ENCODE measurements at regions not wholly inside any gene's neighbourhood (a gene's known extent, or its start where the extent isn't known, plus 50 kb on each side); places are given as distances from the start of the nearest gene placed in this dataset.
A peak's percentile ranks its signal among the peaks of the same experiment; 100 is the strongest.

GRCh38 chr16:66289051-66289680 lies 77.3 kb upstream of the CDH5 start:
- DNase-seq (ENCODE audit: low read depth in 3 of 3): no peak

- no peak for DNase-seq (ENCODE audit: low read depth in 3 of 3)
These were observed 78.6 kb upstream of the CDH5 start for GRCh38 chr16:66287926-66288325.

GRCh38 chr16:66287416-66287815 lies 79.1 kb upstream of the CDH5 start:
- no peak for DNase-seq (ENCODE audit: low read depth in 3 of 3)

- DNase-seq (ENCODE audit: low read depth in 3 of 3): no peak
These were observed 80.0 kb upstream of the CDH5 start for GRCh38 chr16:66286527-66286926.

GRCh38 chr16:66278604-66279262 lies 87.8 kb upstream of the CDH5 start:
- no peak for DNase-seq (ENCODE audit: low read depth in 3 of 3)

GRCh38 chr16:66278111-66278531 lies 88.4 kb upstream of the CDH5 start:
- DNase-seq (ENCODE audit: low read depth in 3 of 3): no peak

GRCh38 chr16:66277311-66278070 lies 89.0 kb upstream of the CDH5 start:
- no peak for DNase-seq (ENCODE audit: low read depth in 3 of 3)

- peak in 1 of 3 donors; percentile 10 for DNase-seq (ENCODE audit: low read depth in 3 of 3)
These were observed 90.6 kb upstream of the CDH5 start for GRCh38 chr16:66275775-66276428.

GRCh38 chr16:66274335-66275110 lies 92.0 kb upstream of the CDH5 start:
- no peak for DNase-seq (ENCODE audit: low read depth in 3 of 3)

GRCh38 chr16:66273644-66274334 lies 92.7 kb upstream of the CDH5 start:
- DNase-seq (ENCODE audit: low read depth in 3 of 3): no peak

GRCh38 chr16:66273053-66273452 lies 93.4 kb upstream of the CDH5 start:
- no peak for DNase-seq (ENCODE audit: low read depth in 3 of 3)

GRCh38 chr16:66272461-66272860 lies 94.0 kb upstream of the CDH5 start:
- DNase-seq (ENCODE audit: low read depth in 3 of 3): no peak

- no peak for DNase-seq (ENCODE audit: low read depth in 3 of 3)
These were observed 95.1 kb upstream of the CDH5 start for GRCh38 chr16:66271074-66272060.

- peak; percentile 48 to 69 (median 50) for DNase-seq (ENCODE audit: low read depth in 3 of 3)
These were observed 96.1 kb upstream of the CDH5 start for GRCh38 chr16:66270333-66270927.

- no peak for DNase-seq (ENCODE audit: low read depth in 3 of 3)
These were observed 96.7 kb upstream of the CDH5 start for GRCh38 chr16:66269617-66270332.

GRCh38 chr16:66267292-66268014 lies 99.0 kb upstream of the CDH5 start:
- no peak for DNase-seq (ENCODE audit: low read depth in 3 of 3)

- DNase-seq (ENCODE audit: low read depth in 3 of 3): no peak
These were observed 99.8 kb upstream of the CDH5 start for GRCh38 chr16:66266436-66267291.

Data from stimulated activated CD4-positive, alpha-beta T cell treated with anti-CD3 and anti-CD28 coated beads, TNF-alpha, amount 100 ng/mL, for 48 hours (primary cell).